Epithelial cell of proximal tubule (primary cell): ENCODE measurements at regions not wholly inside any gene's neighbourhood (a gene's known extent, or its start where the extent isn't known, plus 50 kb on each side); places are given as distances from the start of the nearest gene placed in this dataset.

Source experiments
- DNase-seq: peaks from one replicate; pipeline ENCODE4 v3.0.0-alpha.2; 2011; ENCODE audit warnings: low read depth
- H3K4me3 ChIP-seq: 2 replicates; pipeline ENCODE4 v1.5.1; 2011; ENCODE audit warnings: low read depth, mild to moderate bottlenecking, low read length
- CTCF ChIP-seq: conservative IDR thresholded peaks from 2 replicates; pipeline ENCODE4 v1.5.1; 2012; ENCODE audit warnings: low read depth, mild to moderate bottlenecking, low read length

- H3K4me3 ChIP-seq = no peak overlapping the region
- DNase-seq = no peak
- TF ChIP-seq CTCF = no peak
These were observed 129.4 kb upstream of the TENT5D start for GRCh38 chrX:80290834-80291233.

- no peak for DNase-seq
These were observed 126.9 kb upstream of the TENT5D start for GRCh38 chrX:80293354-80293753.

GRCh38 chrX:80306007-80306406, 114.2 kb upstream of the TENT5D start:
- no peak for TF ChIP-seq CTCF
- DNase-seq = no peak
- H3K4me3 ChIP-seq = no peak overlapping the region

More at GRCh38 chrX:80293354-80293753, 126.9 kb upstream of the TENT5D start:
- TF ChIP-seq CTCF = no peak
- no peak overlapping the region for H3K4me3 ChIP-seq

- no peak overlapping the region for H3K4me3 ChIP-seq
- DNase-seq = no peak
- no peak for TF ChIP-seq CTCF
These were observed 107.8 kb upstream of the TENT5D start for GRCh38 chrX:80312448-80312847.

GRCh38 chrX:80316526-80316925, 103.7 kb upstream of the TENT5D start:
- DNase-seq = no peak
- TF ChIP-seq CTCF = no peak
- no peak overlapping the region for H3K4me3 ChIP-seq

- no peak overlapping the region for H3K4me3 ChIP-seq
- no peak for TF ChIP-seq CTCF
- no peak for DNase-seq
These were observed 102.6 kb upstream of the TENT5D start for GRCh38 chrX:80317646-80318045.

GRCh38 chrX:80331285-80331684, 89.0 kb upstream of the TENT5D start:
- no peak for TF ChIP-seq CTCF

More at GRCh38 chrX:80331285-80331684, 89.0 kb upstream of the TENT5D start:
- no peak overlapping the region for H3K4me3 ChIP-seq
- no peak for DNase-seq
